NT2/D1 (cell line): ENCODE measurements at regions not wholly inside any gene's neighbourhood (a gene's known extent, or its start where the extent isn't known, plus 50 kb on each side); places are given as distances from the start of the nearest gene placed in this dataset.

Experiments used
- SUZ12 ChIP-seq: IDR thresholded peaks from 2 replicates; pipeline ENCODE4 v1.6.1; 2011; ENCODE audit not compliant: insufficient read length, insufficient read depth; ENCODE audit errors: extremely low read depth
- YY1 ChIP-seq: IDR thresholded peaks from 2 replicates; pipeline ENCODE4 v1.6.1; 2011; ENCODE audit not compliant: insufficient read length, insufficient read depth

GRCh38 chr5:91794856-91795548 is 411.9 kb upstream of the ARRDC3 start:
- TF ChIP-seq YY1 (no peak), SUZ12 (no peak)
